GM12865 (cell line): ENCODE measurements at regions not wholly inside any gene's neighbourhood (a gene's known extent, or its start where the extent isn't known, plus 50 kb on each side); places are given as distances from the start of the nearest gene placed in this dataset.
"Not testable (repeated sequence)": the region's sequence is repeated elsewhere in the genome, so short reads cannot be mapped to it uniquely, and the experiment has no call there.

Source experiments
- DNase-seq: peaks from one replicate; pipeline ENCODE4 v3.0.0; 2010; ENCODE audit warnings: low read depth
- H3K4me3 ChIP-seq: 2 replicates; pipeline ENCODE4 v1.5.1; 2011; ENCODE audit warnings: mild to moderate bottlenecking, low read depth, low read length, control low read depth

DNA sequence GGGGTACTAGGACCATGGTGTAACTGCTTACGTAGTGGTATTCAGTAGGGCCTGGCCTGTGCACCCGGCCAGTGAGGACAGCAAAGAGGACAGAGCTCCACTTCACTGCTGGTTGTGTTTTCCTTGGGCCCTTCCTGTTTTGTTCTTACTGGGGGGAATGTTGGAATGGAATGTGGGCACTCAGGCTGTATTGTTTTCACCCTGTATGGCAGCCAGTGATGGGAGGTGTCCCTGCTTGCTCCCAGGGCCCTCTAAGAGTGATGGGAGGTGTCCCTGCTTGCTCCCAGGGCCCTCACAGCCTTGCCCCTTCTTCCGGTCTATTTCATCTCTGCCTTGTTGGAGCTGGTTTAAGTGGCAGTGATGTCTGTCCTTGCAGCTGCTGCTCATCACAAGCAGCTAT lies 158.0 kb downstream of the ATP6V0E2 start:
- not testable (repeated sequence) for DNase-seq, H3K4me3 ChIP-seq

DNA sequence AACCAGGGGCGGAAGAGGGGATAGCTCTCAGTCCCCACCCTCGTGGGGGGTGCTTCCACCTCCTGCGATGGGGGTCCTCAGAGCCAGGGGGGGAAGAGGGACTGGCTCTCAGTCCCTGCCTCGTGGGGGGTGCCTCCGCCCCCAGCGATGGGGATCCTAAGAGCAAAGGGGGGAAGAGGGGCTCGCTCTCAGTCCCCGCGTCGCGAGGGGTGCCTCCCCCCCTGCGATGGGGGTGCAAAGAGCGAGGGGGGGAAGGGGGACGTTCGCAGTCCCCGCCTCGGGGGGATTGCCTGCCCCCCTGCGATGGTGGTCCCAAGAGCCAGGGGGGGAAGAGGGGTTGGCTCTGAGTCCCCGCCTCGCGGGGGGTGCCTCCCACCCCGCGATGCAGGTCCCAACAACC lies 159.9 kb downstream of the ATP6V0E2 start:
- DNase-seq, H3K4me3 ChIP-seq: not testable (repeated sequence)

DNA sequence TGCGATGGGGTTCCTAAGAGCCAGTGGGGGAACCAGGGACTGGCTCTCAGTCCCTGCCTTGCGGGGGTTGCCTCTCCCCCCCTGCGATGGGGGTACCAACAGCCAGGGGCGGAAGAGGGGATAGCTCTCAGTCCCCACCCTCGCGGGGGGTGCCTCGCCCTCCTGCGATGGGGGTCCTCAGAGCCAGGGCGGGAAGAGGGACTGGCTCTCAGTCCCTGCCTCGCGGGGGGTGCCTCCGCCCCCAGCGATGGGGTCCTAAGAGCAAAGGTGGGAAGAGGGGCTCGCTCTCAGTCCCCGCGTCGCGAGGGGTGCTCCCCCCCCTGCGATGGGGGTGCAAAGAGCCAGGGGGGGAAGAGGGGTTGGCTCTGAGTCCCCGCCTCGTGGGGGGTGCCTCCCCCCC lies 162.0 kb downstream of the ATP6V0E2 start:
- not testable (repeated sequence) for DNase-seq, H3K4me3 ChIP-seq

- H3K4me3 ChIP-seq, DNase-seq: not testable (repeated sequence)
Measured at GRCh38 chr7:150039061-150039460, 165.3 kb downstream of the ATP6V0E2 start.

- H3K4me3 ChIP-seq, DNase-seq: not testable (repeated sequence)
Measured at GRCh38 chr7:150042281-150042680, 168.5 kb downstream of the ATP6V0E2 start.

DNA sequence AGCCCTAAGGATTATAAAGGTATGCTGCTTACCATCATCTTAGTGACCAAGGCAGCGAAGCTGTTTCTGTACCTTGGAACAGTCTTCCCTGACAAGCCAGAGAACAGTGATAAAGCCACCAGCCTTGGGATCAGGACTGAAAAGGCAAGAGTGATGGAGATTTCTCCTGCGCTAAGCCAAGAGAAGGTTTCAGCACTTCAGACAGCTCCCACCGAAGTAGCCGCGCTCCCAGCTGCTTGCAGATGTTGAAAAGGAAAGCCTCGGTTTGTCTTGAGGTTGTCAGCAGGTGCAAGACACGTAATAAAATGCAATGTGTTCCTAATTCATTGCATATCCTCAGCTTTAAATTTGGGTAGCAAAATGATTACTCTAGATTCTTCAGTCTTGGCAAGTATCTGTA lies 171.0 kb downstream of the ATP6V0E2 start:
- peak; percentile 46 for DNase-seq
- H3K4me3 ChIP-seq, result not testable (repeated sequence)

GRCh38 chr7:150045596-150045995 lies 171.8 kb downstream of the ATP6V0E2 start:
- DNase-seq, H3K4me3 ChIP-seq: not testable (repeated sequence)

DNA sequence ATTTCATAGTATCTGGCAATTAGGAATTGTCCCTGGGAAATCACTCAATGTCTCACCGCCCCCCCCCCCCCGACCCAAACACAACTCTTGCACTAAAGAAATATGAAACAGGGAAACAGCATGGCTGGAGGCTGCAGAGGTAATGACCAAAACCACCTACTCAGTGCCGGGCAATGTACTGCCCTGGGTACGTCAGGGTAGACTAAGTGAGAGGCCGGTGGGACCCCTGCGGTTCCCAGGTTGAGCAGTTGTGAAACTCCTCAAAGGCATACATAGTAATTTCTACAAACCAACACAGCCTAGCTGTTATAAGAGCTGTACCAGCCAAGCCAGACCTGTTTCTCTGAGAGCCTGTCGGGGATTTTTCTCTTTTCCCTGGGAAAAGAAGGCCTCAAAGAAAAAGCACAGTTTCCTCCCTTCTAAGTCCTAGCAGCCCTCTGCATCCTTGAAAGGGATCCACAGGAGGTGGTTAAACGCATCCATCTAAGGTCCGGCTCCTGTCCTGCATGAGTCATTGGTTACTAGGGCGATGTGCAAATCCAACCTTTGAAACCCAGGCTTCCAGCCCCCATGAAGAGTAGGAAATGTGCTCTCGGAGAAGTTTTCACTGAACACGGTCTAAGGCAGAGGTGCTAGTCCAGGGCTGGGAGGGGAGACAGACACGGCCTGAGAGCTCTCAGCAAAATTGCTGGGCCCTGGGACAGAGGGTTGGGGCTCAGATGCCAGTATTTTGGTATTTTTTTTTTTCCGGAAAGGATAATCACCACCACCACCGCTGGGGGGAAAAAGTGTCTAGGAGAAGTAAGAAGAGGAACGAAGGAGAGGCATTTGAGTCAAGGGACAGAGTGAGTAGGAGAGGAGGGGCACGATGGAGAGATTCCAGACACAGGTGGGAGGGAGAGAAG lies 172.8 kb downstream of the ATP6V0E2 start:
- DNase-seq, result peak; percentile 16
- H3K4me3 ChIP-seq, result not testable (repeated sequence)

- H3K4me3 ChIP-seq, DNase-seq: not testable (repeated sequence)
Measured at GRCh38 chr7:150047329-150047728, 173.6 kb downstream of the ATP6V0E2 start.

DNA sequence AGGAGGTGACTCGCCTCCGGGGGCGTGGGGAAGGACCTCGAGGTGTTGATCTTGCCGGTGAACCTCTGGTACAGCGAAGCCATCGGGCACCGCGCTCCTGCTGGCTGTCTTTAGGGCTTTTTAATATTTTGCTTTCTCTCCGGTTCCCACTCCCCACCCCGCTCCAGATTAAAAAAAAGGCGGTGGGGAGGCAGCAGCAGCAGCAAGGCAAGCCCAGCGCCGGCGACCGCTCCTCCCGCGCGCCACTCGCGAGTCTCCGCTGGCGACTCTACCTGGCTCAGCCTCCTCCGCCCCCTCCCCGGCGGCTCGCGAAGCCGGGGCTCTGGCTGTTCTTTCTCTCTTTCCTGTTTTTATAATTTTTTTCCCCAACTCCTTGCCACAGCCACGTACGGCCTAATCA lies 174.0 kb downstream of the ATP6V0E2 start:
- not testable (repeated sequence) for DNase-seq, H3K4me3 ChIP-seq

DNA sequence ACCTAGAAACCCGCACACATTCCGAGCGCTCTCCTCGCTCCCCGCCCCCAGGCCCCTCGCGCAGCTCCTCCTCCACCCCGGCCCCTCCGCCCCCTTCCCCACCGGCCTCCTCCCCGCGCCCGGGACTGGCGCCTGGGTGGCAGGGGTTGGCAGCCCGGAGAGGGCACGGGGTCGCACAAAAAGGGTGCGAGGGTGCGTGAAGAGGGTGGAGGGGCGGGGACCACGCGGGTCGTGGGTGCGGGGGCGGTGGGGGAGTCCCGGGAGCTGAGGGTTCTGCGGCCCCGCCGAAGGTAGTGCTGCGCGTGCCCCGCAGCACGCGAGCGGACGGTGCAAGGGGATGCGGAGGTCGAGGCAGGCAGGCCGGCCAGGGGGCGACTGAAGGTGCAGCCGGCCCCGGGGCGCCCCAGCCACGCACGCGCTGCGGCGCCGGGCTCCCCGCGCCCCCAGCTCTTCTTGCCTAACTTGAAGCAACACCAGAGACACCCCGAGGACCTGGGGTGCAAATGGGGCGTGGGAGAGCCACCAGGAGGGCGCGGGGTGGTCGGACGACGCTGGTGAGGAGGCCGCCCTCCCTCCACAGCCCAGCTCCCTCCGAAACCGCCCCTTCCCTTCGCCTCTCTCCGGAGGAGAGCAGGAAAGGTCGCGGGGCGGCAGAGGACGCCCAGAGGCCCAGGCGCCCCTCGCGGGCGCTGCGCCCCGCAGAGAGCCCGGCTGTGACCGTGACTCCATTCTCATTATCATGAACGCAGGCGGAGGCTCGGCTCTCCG lies 174.7 kb downstream of the ATP6V0E2 start:
- DNase-seq, H3K4me3 ChIP-seq: not testable (repeated sequence)

DNA sequence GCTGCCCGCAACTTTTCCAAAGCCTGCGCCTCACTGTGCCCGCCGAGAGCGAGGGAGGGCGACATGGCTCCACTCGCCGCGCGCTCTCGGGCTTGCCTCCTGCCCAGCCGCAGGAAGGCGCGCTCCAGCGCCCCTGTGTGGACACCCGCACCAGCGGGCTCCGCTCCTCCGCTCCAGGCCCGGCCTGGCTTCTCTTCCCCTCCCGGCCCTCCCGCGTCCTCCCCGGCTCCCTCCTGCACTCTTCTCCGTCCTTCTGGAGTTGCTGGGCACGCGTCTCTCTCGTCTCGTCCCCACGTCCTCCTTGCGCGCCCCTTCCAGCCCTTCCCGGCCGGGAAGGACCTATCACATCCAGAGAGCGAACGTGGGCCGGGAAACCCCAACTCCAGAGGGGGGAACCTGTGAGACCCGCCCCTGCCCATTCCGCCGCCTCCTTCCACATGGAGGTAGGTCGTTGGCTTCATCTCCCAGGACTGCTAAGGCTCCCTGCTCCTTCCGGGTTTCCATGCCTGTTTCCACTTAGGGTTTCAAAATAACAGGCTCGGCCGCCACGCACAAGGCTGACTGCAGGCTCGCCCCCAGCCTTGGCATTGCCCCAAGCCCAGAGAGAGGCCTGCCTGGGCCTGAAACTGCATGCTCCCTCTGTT lies 175.4 kb downstream of the ATP6V0E2 start:
- not testable (repeated sequence) for DNase-seq, H3K4me3 ChIP-seq

- DNase-seq, result not testable (repeated sequence)
Measured at GRCh38 chr7:150053396-150053795, 179.6 kb downstream of the ATP6V0E2 start.

DNA sequence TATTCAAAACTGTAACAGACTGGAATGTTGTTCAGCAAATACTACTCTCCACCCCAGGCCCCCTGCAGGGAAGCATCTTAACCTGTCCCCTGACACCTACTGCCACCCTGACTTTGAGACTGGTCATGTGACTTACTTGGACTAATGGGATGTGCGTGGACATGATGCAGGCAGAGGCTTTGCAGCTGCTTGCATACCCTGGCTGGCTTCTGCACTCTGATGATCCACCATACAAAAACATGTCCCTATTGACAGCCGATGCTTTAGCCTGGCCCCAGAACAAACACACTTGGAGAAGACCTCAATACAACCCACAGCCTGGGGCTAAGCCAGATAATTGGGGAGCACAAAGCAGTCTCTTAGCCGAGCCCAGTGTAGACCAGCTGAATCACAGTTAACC lies 180.5 kb downstream of the ATP6V0E2 start:
- DNase-seq, result not testable (repeated sequence)

More at GRCh38 chr7:150053396-150053795, 179.6 kb downstream of the ATP6V0E2 start:
- not testable (repeated sequence) for H3K4me3 ChIP-seq

More for the DNA sequence above, 180.5 kb downstream of the ATP6V0E2 start:
- H3K4me3 ChIP-seq, result not testable (repeated sequence)
